LNCaP clone FGC (cell line): ENCODE measurements at regions not wholly inside any gene's neighbourhood (a gene's known extent, or its start where the extent isn't known, plus 50 kb on each side); places are given as distances from the start of the nearest gene placed in this dataset.

Source experiments
- DNase-seq: peaks from one replicate; pipeline ENCODE4 v3.0.0-alpha.2; 2011; ENCODE audit warnings: low read depth
- H3K4me3 ChIP-seq: 2 replicates; pipeline ENCODE4 v1.5.1; 2011; ENCODE audit warnings: mild to moderate bottlenecking, low read depth, low read length, control low read depth
- TF ChIP-seq, protein P1 (sequence below): IDR thresholded peaks from 2 replicates; pipeline ENCODE4 v1.5.1; 2012; ENCODE audit warnings: mild to moderate bottlenecking; ENCODE audit not compliant: control insufficient read depth, insufficient read depth; ENCODE audit errors: extremely low read depth

DNA sequence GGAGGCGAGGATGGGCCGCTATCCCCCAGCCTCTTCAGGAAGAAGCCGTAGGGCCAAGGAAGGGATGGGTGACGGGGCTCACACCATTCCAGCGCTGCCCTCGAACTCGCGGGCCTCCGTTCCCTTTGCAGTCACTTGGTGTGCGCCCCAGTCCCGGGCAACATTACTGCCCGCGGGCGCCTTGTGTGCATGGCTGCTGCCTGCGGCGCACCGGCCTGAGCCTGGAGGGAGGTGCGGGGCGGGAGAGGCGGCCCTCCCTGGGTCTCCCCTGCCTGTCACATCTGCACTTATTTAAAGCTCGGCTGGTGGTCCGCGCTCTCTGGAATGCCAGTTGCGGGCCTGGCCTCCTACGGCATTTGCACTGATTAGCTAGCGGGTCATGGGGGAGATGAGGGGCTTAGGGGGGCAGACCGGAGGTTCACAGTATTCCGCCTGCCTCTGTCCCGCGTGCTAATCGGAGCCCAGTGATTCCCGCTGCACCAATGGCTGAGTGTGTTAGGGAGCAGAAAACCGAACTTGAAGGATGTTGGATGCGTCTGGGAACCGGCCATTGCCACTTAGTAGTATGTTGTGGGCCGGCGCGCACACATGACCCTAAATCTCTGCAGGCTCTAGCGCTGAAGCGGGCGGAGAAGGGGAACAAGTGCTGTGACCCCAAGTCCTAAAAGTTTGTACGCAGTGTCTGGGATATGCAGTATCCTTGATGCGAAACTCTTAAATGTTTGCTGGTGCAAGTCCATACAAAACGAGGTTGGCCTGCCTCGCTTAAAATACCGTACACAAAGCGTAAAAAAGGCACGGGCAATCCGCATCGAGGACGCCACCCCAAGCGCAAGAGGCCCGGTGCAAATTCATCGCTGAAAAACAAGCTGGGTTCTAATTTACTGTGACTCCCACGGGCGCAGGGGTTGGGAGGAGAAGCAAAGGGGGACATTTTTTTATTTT, 161.2 kb upstream of the SIX2 start:
- TF ChIP-seq, protein P1, sequence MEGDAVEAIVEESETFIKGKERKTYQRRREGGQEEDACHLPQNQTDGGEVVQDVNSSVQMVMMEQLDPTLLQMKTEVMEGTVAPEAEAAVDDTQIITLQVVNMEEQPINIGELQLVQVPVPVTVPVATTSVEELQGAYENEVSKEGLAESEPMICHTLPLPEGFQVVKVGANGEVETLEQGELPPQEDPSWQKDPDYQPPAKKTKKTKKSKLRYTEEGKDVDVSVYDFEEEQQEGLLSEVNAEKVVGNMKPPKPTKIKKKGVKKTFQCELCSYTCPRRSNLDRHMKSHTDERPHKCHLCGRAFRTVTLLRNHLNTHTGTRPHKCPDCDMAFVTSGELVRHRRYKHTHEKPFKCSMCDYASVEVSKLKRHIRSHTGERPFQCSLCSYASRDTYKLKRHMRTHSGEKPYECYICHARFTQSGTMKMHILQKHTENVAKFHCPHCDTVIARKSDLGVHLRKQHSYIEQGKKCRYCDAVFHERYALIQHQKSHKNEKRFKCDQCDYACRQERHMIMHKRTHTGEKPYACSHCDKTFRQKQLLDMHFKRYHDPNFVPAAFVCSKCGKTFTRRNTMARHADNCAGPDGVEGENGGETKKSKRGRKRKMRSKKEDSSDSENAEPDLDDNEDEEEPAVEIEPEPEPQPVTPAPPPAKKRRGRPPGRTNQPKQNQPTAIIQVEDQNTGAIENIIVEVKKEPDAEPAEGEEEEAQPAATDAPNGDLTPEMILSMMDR = no peak
- no peak overlapping the region for H3K4me3 ChIP-seq
- DNase-seq = no peak

DNA sequence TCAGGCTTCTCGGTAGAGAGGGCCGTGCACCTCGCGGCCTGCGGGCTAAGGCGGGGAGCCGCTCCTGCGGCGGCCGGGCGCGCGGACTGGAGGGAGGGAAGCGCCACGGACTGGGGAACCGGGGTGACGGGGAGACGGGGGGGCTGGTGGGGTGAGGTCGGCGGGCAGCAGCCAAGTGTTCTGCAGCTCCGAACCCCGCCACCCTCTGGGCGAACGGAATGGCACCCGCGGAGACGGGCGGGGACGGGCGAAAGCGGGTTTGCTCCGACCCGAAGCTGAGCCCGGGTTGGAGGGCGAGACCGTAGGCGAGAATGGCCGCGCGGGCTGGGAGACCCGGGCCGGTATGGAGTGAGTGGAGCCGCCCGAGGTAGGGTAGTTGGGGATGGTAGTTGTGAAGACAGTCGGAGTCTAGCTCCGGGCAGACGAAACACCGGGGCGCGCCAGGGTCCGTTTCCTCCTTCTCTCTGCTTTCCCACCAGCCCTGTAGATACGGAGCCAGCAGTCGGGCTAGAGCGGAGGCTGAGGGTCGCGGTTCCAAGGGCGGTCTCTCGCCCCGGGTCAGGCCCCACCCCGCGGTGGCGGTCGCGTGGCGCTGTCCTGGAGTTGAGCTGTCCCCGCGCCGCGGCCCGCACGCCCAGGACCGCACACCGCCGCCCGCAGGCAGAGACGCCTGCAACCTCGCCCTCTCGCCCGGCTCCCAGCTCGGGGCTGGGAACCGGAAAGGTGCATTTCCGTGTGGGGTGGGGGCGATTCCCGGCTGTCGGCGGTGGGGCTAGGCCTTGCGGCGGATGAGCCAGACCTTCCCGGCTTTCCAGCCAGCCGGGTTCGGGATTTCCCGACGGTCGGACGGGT, 160.3 kb upstream of the SIX2 start:
- TF ChIP-seq, protein P1 = no peak
- no peak for DNase-seq
- H3K4me3 ChIP-seq = no peak overlapping the region

DNA sequence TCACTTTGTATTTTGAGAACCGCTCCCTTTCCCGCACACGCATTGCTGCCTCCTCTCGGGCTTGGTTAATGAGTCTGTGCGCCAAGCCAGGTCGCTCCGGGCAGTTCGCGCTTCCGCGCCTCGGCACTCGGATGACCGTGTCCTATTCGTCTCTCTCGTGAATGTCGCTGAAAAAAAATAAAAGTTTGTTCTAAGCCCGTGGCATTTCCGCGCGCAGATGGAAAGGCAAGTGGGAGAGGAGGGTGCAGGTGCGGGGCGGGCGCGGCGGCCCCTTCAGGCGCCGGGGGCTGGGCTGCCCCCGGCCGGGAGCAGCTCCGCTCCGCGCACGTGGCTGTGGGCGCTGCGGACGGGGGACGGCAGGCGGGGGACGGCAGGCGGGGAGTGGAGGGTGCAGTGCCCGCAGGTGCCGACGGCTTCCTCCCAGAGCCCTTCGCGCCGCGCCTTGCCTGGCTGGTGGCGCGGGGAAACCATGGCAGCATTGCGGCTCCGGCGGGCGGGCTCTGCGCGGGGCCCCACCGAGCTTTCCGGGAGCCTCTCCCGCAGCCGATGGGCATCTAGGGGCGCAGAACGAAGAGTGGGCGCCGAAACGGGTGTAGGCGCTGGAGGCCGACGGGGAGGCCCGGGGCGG, 159.6 kb upstream of the SIX2 start:
- no peak overlapping the region for H3K4me3 ChIP-seq
- TF ChIP-seq, protein P1 = no peak
- no peak for DNase-seq

DNA sequence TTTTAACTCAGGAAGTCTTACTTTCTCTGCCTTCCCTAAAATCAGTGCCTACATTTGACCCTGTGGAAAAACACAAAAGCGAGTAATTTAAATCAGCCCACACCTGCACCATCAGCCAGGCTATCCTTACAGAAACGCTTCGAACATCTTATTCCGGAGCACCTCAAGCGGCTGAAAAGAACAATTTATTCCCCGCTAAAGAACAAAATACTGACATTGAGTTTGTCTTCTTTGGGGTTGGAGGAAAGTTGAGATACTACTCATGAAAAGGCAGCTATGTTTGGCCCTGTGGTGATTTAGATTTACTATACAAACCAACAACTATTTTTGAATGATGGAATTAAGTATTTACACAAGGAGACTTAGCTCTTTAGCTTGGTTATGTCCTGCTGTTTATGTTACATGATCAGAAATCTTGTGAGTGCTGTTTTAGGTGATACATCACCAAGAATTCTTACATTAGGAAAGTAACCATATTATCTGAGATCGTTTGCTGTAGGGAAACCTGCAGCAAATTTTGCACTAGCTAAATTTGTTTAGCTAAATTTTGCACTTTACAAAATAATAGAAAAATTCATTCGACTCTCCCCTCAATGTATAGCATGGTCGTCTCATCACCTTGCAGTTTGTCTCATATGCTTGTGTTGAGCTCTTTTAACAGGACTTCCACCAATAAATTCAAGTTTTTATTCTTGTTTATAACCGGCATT, 158.8 kb upstream of the SIX2 start:
- TF ChIP-seq, protein P1 = no peak
- no peak overlapping the region for H3K4me3 ChIP-seq
- no peak for DNase-seq

DNA sequence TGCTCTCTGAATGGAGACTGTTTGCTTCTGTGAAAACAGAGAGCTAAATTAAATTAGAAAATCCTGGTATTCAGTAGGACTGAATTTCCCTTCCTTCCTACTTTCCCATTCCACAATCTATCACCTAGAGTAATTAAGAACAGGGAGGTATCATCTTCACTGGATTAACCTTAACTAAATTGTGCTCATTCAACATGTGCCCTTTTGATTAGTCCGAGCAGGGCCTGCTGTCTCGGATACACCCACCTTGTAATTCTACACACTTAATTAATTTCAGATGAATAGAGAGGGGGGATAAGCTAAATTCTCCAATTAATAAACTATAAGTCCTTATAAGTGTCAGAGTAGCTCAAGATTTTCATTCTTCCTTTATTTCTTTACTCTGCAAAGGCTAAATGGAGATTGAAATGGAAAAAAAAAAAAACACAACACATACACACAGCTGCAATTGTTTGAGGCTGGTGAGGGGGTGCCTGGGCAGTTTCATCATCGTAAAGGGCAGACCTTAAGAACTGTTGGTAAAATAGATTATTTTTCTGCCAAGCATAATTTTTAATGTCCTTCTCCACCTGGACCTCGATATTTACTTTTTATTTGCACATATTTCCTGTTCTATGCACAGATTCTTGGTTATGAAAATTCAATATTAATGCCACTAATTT, 157.1 kb upstream of the SIX2 start:
- DNase-seq = no peak
- no peak overlapping the region for H3K4me3 ChIP-seq
- TF ChIP-seq, protein P1 = no peak

DNA sequence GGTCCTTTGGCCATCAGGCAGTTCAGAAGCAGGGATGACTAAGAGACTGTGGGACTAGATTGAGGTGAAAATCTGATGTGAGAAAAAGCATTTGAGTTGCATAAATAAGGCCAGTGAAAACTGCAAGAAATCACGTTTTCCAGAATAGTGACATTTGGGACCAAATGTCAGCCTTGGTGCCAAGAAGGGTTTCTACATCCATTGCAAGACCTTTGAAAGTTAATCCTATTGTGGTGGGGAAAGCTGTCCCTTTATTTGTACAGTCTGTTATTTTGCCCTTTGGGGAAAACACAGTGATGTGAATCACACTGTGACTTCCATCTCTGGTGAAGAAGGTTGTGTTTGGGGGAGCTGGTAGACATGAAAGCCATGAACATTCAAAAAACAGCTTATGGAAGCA, 153.5 kb upstream of the SIX2 start:
- no peak overlapping the region for H3K4me3 ChIP-seq
- DNase-seq = no peak
- TF ChIP-seq, protein P1 = no peak
